ENCODE measurements at regions not wholly inside any gene's neighbourhood (a gene's known extent, or its start where the extent isn't known, plus 50 kb on each side); places are given as distances from the start of the nearest gene placed in this dataset.

DNA sequence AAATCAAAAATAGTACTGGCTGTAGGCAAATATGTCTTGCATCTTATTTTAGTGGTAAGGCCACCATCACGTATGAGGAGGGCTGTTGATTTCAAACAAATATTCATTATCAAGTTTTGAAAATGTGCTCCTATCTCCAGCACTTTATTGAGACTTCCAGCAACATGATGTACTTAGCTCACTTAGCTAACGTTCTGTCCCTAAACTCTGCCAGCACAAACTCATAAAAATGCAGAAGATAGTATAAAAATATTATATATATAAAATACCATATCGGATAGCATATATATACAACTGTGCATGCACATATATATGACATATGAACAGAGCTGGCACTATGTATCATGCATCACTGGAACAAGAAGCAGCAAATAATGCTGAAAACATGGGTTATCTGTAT lies 762.3 kb downstream of the C6orf118 start:
- DNase-seq = no peak

GRCh38 chr6:164546263-164546662 lies 763.1 kb downstream of the C6orf118 start:
- DNase-seq = no peak

DNA sequence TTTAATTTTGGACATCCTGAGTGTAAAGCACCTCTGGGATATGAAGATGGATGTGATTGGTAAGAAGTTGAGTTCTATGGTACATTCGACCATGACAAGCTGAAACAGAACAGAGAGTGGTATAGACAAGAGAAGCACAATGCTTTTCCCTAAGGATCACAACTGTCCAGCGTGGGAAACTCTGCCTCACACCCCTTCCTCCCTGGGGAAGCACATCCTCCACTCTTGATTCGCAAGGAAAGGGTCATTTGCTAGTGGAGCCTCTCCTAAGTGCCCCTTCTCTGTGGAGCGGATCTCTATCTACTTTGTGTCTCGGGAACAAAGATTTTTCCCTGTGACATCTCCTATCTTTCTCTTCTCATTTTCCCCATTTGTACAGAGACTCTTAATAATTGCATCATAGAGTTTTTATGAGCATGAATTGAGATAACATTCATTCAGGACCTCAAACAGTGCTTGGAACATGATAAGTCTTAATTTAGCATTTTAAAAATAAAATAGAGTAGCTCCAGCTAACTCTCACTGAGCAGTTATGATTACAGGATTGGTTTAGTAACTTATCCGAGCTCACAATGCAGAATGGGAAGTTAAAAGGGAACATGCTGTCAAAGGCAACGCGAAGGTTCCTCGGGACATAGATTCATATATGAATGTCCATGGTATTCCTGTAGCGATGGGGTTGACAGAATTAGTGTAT lies 775.2 kb downstream of the C6orf118 start:
- DNase-seq = no peak

GRCh38 chr6:164533045-164533362 lies 776.4 kb downstream of the C6orf118 start:
- DNase-seq = no peak

DNA sequence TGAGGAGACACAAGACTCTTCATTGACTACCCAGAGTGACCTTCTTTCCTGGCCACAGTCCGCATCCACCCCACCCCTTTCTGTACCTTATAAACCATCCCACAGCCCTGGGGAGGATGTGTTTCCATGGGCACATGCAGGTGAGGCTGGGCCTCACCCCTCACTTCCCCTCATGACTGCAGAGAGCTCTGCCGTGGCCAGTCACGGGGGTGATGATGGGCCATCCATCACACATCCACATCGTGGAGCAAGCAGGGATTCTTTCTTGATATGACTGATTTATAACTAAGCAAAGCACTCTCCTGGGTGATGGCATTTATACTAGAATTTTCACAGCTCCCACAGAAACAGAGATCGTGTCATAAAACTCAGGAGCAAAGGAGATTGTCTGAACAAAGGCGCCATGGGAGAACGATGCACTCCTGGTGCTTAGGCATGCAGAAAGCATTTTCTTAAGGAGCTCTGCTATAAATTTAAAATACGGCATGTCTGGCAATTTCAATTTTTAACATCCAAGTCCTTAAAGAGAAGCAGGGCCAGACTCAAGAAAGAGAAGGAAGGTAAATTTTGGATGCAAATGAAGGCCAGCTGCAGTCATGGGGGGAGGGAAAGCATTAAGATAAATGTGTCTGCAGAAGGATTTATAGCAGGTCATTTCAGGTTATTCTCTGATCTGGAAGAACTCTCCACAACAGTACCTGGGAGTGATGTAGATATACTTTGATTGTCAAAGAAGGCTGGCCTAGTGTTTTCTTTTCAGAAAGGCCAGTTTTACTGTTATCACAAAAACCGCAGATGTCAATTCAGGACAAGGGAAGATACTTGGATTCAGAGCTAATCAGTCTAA lies 777.0 kb downstream of the C6orf118 start:
- no peak for DNase-seq

GRCh38 chr6:164531736-164532135 lies 777.7 kb downstream of the C6orf118 start:
- DNase-seq = no peak

GRCh38 chr6:164528539-164528938 lies 780.9 kb downstream of the C6orf118 start:
- DNase-seq = no peak

DNA sequence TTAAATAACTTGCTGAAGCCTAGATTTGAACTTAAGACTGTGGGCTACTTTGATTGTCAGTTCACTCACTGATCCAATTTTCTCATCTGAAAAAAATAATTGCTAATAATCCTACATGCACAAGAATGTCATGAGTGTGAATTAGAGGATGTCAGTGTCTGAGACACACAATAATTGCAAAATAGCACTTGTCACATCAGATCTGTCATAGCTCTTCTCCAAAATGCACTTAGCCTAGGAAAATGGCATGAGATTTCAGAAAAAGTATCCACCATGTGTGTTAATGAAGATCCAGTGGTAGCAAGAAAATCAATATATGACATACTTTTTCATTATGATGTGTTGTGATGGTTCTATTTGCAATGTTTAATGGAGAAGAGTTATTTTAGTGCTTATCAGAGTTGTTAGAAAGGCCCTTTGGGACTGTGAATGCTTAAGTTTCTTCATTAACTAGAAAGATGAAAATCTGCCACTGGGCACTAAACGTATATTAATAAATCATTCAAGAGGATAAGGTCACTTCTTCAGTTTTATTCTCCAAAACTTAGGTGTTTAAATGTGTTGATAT lies 786.2 kb downstream of the C6orf118 start:
- DNase-seq = no peak

GRCh38 chr6:164520916-164521315 lies 788.5 kb downstream of the C6orf118 start:
- DNase-seq = no peak

- DNase-seq = no peak
These were observed 802.0 kb downstream of the C6orf118 start for GRCh38 chr6:164507206-164507940.

DNA sequence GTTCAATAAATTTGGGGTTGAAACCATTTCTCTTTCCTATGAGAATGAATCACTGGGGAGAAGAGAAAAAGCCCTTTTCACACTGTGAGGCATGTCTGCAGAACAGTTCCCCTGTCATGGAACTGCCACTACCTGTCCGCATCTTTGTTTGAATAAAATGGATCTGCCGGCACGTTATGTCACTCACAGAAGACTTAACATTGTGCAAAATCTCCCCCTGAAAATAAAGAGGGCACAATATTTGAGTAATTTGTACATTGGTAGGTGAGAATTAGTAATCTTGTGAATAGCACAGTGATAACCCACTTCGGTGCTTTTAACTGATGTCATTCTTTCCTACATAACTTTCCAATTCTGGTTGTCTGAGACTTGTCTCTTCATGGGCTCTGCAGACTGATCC lies 804.0 kb downstream of the C6orf118 start:
- DNase-seq = no peak

GRCh38 chr6:164502833-164503232 lies 806.6 kb downstream of the C6orf118 start:
- peak; percentile 69 for DNase-seq

DNA sequence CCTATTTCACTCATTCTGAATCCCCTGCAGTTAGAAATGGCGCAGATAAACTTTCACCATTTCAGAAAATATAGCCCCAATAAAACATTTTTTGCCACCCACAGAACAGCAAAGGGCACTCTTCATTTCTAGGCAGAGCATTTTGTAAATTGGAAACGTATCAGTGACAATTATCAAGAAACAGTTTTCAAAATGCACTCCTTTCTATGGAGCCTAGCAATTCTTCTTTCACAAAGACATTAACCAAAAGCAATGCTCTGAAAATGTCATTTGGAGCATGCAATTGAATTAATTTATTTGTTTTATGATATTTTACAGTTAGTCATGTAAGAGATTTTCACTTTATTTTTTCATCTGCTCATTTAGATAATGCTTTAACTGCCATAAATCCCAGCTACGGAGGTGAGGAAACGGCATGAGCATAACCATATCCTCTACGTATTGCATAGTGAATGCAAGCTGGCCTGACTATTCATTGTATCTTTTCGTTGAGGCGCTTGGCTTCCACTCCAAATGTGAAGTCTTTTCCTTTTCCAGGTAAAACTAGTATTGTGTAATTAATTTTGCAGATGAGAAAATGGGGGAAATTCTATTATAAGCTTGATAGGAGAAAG lies 813.4 kb downstream of the C6orf118 start:
- DNase-seq = no peak

DNA sequence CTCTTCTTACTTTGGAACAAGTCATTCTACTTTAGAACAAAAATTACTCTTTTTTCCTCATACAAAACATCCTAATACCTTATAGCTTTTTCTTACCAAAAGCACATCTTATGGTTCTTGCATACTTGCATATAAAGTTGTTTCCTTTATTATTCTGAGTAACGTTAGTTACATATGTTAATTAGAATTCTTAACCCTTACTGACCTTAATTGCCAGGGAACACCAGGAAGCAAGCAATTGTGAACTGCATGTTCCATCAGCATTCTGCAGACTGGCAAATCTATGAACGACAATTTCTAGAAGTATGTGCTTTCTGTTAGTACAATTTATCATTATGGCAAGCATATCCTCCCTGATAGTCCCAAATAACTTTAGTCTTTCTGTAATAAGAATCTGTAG lies 831.0 kb downstream of the C6orf118 start:
- DNase-seq = no peak

DNA sequence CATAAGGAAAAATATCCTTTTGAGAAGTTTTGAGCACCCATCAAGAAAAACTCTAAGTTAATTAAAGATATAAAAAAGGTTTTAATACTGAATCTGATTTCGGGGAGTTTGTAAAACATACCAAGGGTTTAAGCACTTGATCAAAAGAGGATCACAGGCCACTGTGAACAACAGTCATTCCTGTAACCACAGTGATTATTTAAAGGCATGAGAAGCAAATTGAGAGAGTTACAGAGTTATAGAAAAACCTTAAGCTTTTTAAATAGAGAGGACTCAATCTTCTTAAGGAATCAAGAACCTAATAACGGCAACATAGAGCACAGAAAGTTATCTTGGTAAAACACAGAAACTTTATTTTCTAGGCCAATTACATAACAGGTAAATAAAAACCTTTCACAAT lies 831.6 kb downstream of the C6orf118 start:
- DNase-seq = no peak

DNA sequence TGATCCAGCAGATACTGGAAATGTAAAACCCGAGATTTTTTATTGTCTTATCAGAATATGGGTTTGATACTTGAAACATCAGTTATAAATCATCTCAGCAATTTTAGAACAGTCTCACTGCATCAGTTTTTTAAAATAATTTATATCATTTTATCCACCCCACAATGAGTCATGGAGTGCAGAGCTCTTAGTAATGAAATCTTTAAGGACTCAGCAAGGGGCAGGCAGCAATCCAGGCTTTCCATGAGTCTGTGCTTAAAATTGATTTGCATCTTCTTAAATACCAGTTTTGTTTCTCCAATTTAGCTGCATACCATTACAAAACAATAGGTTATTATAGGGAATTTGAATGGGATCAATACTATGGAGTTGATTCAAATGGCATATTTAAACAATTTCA lies 832.3 kb downstream of the C6orf118 start:
- no peak for DNase-seq

- no peak for DNase-seq
These were observed 840.0 kb downstream of the C6orf118 start for GRCh38 chr6:164469276-164469949.

DNA sequence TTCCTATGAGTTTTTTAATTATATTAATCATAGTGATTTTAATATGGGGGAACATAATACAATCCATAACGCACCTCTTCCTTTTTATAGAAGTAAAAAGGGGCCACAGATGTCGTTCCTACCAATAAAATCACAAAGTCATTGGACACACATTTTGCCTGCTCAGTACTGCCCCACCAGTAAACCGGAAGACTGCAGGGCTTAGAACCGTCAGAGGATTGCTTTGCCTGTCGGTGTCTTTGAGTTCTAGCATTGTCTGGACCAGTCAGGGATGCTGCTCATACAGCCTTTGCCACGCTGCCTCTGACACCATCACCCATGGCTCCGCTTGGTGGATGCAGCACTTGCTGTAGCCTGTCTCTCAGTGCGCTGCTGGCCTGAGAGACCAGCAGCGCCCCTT lies 853.6 kb downstream of the C6orf118 start:
- no peak for DNase-seq

GRCh38 chr6:164453835-164454234 lies 855.6 kb downstream of the C6orf118 start:
- DNase-seq = no peak

DNA sequence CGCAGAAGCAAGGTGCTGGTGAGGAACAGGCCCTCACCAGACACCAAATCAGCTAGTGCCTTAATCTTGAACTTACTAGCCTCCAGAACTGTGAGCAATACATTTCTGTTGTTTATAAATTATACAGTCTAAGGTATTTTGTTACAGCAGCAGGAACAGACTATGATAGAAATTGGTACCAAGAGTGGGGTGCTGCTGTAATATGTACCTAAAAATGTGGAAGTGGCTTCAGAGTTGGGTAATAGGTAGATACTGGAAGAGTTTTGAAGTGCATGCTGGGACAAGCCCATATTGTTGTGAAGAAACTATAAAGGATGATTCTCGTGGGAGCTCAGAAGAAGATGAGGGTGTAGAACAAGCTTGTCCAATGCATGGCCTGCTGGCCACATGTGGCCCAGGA lies 866.8 kb downstream of the C6orf118 start:
- DNase-seq = no peak

DNA sequence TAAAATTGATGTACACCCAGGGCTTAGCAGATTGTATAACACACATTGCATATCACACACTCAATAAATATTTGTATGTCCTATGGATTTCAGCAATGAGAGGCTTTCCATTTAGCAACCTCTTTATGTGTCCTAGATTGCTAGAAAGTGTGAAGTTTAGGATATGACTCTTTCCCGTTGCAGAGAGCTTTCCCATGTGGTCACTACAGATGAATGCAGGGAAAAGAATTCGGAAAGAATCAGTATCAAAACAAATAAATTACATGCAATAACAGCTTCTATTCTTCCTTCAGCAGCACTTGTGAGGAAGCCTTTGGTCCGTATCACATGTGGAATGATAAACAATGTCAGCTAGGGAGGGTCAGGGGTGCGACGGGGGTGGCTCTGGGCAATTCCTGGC lies 870.1 kb downstream of the C6orf118 start:
- DNase-seq = no peak

DNA sequence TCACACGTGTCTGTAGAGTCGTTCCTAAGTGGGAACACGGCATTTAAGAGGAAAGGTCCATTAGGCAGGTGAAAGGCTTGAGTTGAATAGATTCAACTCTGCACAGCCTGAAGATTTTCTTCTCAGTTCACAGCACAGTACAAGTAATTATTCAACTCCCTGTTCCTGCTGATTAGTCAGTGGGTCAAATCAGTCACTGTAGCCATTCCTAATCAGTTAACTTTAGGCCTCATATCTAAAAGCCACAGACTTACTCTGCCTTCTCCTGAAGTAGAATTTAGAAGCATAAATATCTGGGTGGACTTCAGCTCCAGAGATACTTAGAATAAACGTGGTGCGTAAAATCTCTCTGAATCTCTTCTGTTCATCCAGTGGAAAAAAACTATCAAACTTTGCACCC lies 872.4 kb downstream of the C6orf118 start:
- DNase-seq = no peak
